Prostate gland (tissue), 2 donors: ENCODE measurements at regions not wholly inside any gene's neighbourhood (a gene's known extent, or its start where the extent isn't known, plus 50 kb on each side); places are given as distances from the start of the nearest gene placed in this dataset.

ENCODE experiments used
- DNase-seq: peaks from one replicate; pipeline ENCODE4 v3.0.0-alpha.2; 2019; ENCODE audit warnings: low spot score
- H3K27ac ChIP-seq, 2 donors: fragments of 200-600 bp; sonication (generic); 2 replicates each; pipeline ENCODE4 v1.5.1; 2017 to 2019
- H3K27me3 ChIP-seq: fragments of 200-600 bp; sonication (generic); replicated peaks from 2 replicates; pipeline ENCODE4 v1.5.1; 2019; ENCODE audit not compliant: insufficient read depth
- H3K36me3 ChIP-seq, 2 donors: fragments of 200-600 bp; sonication (generic); 1 replicate in 1 of 2; 2 replicates in 1 of 2; pipeline versions ENCODE4 v1.5.1 to v1.8.1; 2017 to 2019
- H3K4me1 ChIP-seq: fragments of 200-600 bp; sonication (generic); replicated peaks from 2 replicates; pipeline ENCODE4 v1.5.1; 2019
- H3K4me3 ChIP-seq, 2 donors: fragments of 200-600 bp; sonication (generic); 2 replicates each; pipeline ENCODE4 v1.5.1; 2017 to 2019
- H3K9me3 ChIP-seq: fragments of 200-600 bp; sonication (generic); 2 replicates; pipeline ENCODE4 v1.5.1; 2017
- CTCF ChIP-seq, 4 experiments: fragments of 200-600 bp in 2 of 4; fragments of 450-650 bp in 2 of 4; sonication (generic) in 2 of 4; IDR thresholded peaks; 1 replicate in 3 of 4; 2 replicates in 1 of 4; pipeline ENCODE4 v1.5.1; 2016 to 2019; ENCODE audit warnings: antibody characterized with exemption in 4 of 4, mild to moderate bottlenecking in 2 of 4, moderate library complexity in 2 of 4
- POLR2A ChIP-seq: fragments of 450-650 bp; IDR thresholded peaks from one replicate; pipeline ENCODE4 v1.6.1; 2016; ENCODE audit warnings: antibody characterized with exemption, mild to moderate bottlenecking
- POLR2AphosphoS5 ChIP-seq: sonication (generic); formaldehyde crosslinking; IDR thresholded peaks from one replicate; pipeline ENCODE4 v1.6.1; 2017; ENCODE audit warnings: antibody characterized with exemption
- WGBS: methylation state at CpG from one replicate; pipeline ENCODE4 v1.1.5; 2018; 5-methylcytosine and 5-hydroxymethylcytosine counted together
- intact Hi-C: fragments of 100-400 bp; cut with DNase I; formaldehyde crosslinking; loops from one replicate; pipeline ENCODE4 v1.14.2; 2022

GRCh38 chr13:76459863-76460262, 426.3 kb downstream of the KCTD12 start:
- intact Hi-C loops, result no loop called here
- TF ChIP-seq POLR2AphosphoS5, result no peak
- no peak for TF ChIP-seq POLR2A
- TF ChIP-seq CTCF (IDR thresholded peaks at IDR 0.05), result no peak

GRCh38 chr13:76455960-76456359, 430.2 kb downstream of the KCTD12 start:
- no peaks in the 10 kb centered on the region for H3K36me3 ChIP-seq
- no peak for DNase-seq
- no peaks in the 10 kb centered on the region for H3K27me3 ChIP-seq
- no peaks in the 10 kb centered on the region for H3K4me1 ChIP-seq
- no peaks in the 10 kb centered on the region for H3K9me3 ChIP-seq
- no peak overlapping the region for H3K27ac ChIP-seq
- TF ChIP-seq CTCF (IDR thresholded peaks at IDR 0.05) (no peak), POLR2A (no peak), POLR2AphosphoS5 (no peak)
- no peak overlapping the region for H3K4me3 ChIP-seq
- 42% methylated on average over 1 of the region's 1 CpG for WGBS
- intact Hi-C loops, result no loop called here

More at GRCh38 chr13:76459863-76460262, 426.3 kb downstream of the KCTD12 start:
- Histone ChIP-seq H3K36me3 (no peaks in the 10 kb centered on the region), H3K4me3 (no peak overlapping the region), H3K4me1 (no peaks in the 10 kb centered on the region), H3K27me3 (no peaks in the 10 kb centered on the region), H3K27ac (no peak overlapping the region), H3K9me3 (no peaks in the 10 kb centered on the region)
- 50% methylated on average over 4 of the region's 4 CpGs for WGBS
- DNase-seq, result no peak

- intact Hi-C loops, result no loop called here
- no peak for TF ChIP-seq POLR2A
- Histone ChIP-seq H3K27ac (no peak overlapping the region), H3K36me3 (no peaks in the 10 kb centered on the region), H3K4me3 (no peak overlapping the region), H3K9me3 (no peaks in the 10 kb centered on the region), H3K4me1 (no peaks in the 10 kb centered on the region), H3K27me3 (no peaks in the 10 kb centered on the region)
- DNase-seq, result no peak
Observed at GRCh38 chr13:76454991-76455390, 431.2 kb downstream of the KCTD12 start.

GRCh38 chr13:76449716-76450115, 436.5 kb downstream of the KCTD12 start:
- TF ChIP-seq CTCF (IDR thresholded peaks at IDR 0.05), result no peak
- TF ChIP-seq POLR2AphosphoS5, result no peak
- TF ChIP-seq POLR2A, result no peak
- Histone ChIP-seq H3K4me3 (no peak overlapping the region), H3K4me1 (no peaks in the 10 kb centered on the region), H3K27ac (no peak overlapping the region), H3K27me3 (no peaks in the 10 kb centered on the region), H3K9me3 (no peaks in the 10 kb centered on the region), H3K36me3 (no peaks in the 10 kb centered on the region)
- no peak for DNase-seq
- intact Hi-C loops, result no loop called here

- intact Hi-C loops, result no loop called here
- Histone ChIP-seq H3K4me1 (no peaks in the 10 kb centered on the region), H3K36me3 (no peaks in the 10 kb centered on the region), H3K27ac (no peak overlapping the region), H3K4me3 (no peak overlapping the region), H3K27me3 (no peaks in the 10 kb centered on the region), H3K9me3 (no peaks in the 10 kb centered on the region)
- DNase-seq, result no peak
- WGBS, result 39% methylated on average over 3 of the region's 3 CpGs
- TF ChIP-seq CTCF (IDR thresholded peaks at IDR 0.05) (no peak), POLR2AphosphoS5 (no peak), POLR2A (no peak)
Observed at GRCh38 chr13:76446191-76446590, 440.0 kb downstream of the KCTD12 start.
